ENCODE measurements at regions not wholly inside any gene's neighbourhood (a gene's known extent, or its start where the extent isn't known, plus 50 kb on each side); places are given as distances from the start of the nearest gene placed in this dataset.
"Not testable (repeated sequence)": the region's sequence is repeated elsewhere in the genome, so short reads cannot be mapped to it uniquely, and the experiment has no call there.

DNA sequence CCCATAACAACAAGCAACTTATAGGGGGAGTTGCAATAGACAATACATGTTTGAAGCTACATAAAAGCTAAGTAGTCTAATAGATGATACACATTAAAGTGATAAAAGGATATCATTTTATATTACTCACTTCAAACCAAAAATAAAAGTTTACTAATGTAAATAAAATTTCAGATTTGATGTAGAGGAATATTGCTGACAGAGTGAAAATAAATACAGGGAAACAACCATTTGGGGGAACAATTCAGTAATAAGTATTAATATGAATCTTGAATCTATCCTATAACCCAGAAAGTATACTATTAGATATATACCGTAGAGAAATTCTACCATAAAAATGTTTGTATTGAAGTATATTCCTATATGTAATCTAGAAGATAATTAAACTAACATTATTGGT, 1248.9 kb upstream of the EPHA6 start:
- no peak for DNase-seq

DNA sequence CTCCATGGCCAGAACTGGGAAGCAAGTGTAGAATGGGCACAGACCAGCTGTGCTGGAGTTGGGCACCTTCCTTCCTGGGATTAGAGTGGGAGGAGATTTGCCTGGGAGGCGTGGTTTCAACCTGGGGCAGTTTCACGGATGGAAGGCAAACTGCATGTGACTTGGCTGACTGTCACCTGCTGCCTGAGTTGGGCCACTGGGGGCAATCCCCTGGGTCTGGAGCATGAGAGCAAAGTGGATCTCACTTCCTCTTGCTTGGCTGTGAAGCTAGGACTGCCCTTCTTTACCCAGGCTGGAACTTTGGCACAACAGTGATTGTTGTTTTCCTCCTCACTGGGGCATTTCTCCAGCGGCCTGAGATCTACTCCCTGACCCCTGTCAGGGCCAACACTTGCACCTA, 1247.0 kb upstream of the EPHA6 start:
- DNase-seq = no peak

DNA sequence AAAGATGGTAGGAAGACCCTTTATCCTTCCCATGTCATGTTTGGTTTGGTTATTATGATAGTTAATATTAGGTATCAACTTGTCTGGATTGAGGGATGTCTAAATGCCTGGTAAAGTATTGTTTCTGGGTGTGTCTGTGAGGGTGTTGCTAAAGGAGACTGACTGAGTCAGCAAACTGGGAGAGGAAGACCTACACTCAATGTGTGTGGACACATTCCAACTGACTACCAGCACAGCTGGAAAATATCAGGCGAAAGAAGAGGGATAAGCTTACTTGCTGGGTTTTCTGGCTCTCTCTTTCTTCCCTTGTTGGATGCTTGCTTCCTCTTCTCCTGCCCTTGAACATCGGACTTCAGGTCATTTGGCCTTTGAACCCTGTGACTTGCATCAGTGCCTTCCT, 1227.6 kb upstream of the EPHA6 start:
- DNase-seq = no peak

DNA sequence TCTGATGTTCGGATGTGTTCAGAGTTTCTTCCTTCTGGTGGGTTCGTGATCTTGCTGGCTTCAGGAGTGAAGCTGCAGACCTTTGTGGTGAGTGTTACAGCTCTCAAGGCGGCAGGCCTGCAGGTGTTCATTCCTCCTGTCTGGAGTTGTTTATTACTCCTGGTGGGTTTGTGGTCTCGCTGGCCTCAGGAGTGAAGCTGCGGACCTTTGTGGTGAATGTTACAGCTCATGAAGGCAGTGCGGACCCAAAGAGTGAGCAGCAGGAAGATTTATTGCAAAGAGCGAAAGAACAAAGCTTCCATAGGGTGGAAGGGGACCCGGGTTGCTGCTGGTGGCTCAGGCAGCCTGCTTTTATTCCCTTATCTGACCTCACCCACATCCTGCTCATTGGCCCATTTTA, 1226.8 kb upstream of the EPHA6 start:
- DNase-seq = not testable (repeated sequence)

DNA sequence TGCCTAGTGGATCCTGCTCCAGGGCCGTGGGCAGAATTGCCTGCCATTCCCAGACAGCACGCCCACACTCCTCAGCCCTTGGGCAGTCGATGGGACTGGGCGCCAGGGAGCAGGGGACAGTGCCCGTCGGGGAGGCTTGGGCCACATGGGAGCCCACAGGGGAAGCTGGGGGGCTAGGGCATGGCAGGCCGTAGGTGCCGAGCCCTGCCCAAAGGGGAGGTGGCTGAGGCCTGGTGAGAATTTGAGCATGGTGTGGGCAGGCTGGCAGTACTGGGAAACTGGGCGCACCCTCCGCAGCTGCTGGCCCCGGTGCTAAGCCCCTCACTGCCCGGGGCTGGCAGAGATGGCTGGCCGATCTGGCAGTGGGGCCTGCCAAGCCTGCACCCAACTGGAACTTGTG, 1225.9 kb upstream of the EPHA6 start:
- no peak for DNase-seq

DNA sequence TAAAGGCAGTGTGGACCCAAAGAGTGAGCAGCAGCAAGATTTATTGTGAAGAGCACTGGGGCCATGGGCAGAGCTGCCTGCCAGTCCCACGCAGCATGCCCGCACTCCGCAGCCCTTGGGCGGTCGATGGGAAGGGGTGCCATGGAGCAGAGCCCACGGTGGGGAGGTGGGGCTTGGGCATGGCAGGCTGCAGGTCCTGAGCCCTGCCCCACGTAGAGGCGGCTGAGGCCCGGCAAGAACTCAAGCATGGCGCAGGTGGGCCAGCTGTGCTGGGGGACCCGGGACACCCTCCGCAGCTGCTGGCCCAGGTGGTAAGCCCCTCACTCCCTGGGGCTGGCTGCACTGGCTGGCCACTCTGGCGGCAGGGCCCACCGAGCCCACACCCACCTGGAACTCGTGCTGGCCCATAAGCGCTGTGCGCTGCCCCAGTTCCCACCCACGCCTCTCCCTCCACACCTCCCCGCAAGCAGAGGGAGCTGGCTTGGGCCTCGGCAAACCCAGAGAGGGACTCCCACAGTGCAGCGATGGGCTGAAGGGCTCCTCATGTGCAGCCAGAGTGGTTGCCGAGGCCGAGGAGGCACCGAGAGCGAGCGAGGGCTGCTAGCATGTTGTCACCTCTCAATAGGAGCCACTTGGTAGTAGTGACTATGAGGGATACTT, 1218.8 kb upstream of the EPHA6 start:
- no peak for DNase-seq

DNA sequence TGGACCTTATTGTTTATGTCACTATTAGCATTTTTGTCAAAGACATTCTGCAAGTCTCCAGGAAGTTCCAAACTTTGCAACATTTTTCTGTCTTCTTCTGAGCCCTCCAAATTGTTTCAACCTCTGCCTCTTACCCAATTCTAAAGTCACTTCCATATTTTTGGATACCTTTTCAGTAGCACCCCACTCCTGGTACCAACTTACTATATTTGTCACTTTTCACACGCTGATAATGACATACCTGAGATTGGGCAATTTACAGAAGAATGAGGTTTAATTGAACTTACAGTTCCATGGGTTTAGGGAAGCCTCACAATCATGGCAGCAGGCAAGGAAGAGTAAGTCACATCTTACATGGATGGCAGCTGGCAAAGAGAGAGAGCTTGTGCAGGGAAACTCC, 1206.5 kb upstream of the EPHA6 start:
- no peak for DNase-seq

DNA sequence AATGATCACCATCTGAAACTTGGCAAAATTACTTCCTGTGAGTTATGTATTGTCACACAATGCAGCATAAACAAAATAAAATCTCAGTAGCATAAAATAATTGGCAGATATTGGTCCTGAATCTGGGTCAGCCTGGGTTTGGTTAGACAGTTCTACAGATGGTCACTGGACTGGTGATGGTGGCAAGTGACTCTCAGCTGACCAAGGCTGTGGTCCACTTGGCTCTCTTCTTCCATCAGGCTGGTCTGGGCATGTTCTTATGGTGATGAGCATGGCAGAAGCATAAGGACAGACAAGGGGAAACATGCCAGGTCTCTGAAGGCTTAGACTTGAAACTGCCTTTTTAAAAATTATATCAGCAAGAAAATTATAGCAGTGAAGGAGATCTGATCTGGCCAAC, 1205.0 kb upstream of the EPHA6 start:
- DNase-seq = no peak

DNA sequence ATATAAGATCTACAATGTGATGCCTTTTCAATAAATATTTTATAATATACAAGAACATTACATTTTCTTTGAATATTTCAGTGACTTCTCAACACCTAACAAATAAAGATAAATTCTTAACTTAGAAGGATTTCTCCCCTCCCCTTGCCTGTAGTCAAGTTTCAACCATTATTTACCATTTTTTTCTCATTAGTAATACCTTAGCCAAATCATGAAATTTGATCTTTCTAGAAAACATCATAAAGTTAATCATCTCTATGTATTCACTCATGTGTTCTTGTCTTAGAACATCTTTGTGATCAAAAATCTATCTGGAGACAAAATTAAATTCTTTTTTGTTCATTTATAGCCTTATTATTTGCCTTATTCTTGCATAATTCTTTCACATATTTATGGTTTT, 1201.8 kb upstream of the EPHA6 start:
- no peak for DNase-seq

DNA sequence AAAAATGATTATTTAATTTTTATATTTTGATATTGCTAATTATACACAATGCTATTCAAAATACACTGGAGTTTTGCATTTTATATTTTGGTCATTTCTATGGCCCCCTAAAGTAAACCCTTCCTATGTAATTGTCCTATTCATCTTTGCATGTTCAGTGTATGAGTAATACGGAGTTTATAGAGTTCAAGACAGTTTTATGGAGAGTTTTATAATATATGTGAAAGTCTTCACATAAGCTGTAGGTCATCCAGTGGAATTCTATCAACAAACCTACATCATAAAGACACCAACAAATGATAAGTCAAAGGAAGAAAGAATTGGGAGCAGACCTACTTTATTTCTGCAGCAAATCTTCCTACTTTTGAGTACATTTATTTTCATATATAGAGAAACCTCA, 1200.4 kb upstream of the EPHA6 start:
- DNase-seq = no peak

DNA sequence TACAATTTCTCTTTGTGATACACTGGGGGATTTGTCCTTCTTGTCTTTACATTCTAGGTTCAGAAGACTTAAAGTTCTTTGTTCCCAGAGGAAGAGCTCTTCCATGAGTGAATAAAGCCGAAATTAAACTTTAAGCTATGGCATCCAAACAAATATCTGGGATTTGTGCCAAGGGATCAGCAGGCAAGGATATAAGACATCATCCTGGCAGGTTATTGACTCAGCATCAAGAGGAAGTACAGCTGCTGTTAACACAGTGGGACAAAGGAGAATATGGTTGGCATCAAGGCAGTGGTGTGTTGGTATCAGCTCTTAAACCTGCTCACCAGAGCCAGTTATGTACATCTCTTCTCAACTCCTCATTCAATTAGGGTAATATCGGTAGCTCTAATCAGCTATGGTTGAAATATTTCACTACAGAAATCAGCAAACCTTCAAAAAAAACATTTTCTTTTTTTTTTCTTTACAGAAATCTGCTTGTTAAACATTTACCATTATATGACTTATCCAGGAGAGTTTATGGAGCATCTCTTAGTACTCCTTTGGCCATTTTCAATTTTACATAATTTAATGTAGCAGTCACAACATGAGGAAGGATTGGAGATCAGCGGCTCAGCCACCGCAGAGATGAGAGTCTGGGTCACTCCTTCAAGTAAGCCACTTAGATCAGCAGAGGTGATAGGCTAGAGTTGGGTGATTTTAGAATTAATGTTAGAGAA, 1198.6 kb upstream of the EPHA6 start:
- no peak for DNase-seq

DNA sequence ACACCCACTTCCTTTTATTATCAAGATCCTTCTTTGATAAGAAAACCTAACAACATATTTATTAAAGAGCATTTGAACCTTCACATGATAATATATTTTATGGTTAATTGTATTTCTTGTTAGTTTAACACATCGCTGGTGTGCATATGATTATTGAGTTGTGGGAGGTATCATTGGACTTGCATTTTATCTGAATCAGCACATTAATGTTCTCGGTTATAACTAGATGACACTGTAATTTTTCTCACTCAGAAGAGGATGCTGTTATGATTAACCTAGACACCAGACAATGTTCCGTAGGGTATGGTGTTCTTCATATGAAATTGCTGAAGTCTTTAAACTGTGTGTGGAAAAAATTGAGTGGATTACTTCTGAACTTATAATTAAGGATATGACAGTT, 1188.3 kb upstream of the EPHA6 start:
- DNase-seq = no peak

DNA sequence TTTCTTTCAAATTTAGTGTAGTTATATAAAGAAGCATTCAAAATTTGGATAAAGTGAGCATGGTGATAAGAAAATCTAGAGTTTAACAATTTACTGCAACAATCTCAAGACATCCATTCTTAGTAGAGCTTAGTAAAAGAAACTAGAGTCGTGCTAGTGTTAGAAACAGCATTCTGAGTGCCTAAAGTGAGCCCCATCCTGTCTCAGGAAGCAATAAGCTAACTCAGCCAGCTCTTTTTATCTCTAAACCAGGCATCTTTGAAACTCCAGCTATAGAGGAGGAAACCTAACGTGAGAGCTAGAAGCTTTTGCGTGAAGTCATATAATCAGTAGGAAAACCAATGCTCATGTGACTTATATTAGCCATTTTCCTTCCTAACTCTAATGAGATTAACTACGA, 1187.1 kb upstream of the EPHA6 start:
- no peak for DNase-seq

DNA sequence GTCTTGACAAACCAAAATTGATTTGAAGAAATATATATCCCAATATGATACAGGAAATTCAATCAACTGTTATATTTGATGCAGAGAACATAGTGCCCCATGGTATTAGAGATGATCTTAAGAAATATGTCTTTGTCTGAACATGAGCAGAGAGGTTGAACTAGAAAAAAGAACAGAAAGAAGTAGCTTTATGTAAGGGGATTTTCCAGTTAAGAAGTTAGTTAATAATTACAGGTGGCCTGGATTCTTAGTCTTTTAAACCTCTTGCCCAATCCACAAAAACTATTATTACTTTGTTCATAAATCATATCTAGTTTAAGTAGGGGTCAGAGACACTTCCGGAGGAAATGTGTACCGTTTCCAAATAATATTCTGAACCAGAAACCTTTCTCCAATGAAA, 1186.7 kb upstream of the EPHA6 start:
- DNase-seq = no peak

DNA sequence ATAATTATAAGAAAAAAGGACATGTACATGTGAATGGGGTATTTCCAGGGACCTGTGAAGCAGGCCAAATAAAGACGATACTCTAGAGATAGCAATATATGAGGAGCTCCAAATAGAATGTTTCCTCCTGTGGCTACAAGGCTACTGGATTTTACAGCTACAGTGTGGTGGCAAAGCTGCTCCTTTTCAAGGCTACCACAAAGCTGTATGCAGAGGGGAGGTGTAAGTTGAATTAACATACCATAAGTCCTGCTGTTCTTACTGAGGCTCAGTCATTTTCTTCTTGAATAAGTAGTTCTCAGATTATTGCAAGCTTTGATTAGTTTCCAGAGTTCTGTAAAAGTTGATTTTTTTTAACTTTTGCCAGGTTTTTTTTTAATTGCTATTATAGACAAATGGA, 1184.6 kb upstream of the EPHA6 start:
- no peak for DNase-seq

DNA sequence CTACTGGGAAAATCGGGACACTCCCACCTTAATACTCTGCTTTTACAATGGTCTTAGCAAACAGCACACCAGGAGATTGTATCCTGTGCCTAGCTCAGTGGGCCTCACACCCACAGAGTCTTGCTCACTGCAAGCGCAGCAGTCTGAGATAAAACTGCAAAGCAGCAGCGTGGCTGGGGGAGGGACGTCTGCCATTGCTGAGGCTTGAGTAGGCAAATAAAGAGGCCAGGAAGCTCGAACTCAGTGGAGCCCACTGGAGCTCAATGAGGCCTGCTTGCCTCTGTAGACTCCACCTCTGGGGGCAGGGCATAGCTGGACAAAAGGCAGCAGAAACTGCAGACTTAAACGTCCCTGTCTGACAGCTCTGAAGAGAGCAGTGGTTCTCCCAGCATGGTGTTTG, 1169.1 kb upstream of the EPHA6 start:
- DNase-seq = no peak

DNA sequence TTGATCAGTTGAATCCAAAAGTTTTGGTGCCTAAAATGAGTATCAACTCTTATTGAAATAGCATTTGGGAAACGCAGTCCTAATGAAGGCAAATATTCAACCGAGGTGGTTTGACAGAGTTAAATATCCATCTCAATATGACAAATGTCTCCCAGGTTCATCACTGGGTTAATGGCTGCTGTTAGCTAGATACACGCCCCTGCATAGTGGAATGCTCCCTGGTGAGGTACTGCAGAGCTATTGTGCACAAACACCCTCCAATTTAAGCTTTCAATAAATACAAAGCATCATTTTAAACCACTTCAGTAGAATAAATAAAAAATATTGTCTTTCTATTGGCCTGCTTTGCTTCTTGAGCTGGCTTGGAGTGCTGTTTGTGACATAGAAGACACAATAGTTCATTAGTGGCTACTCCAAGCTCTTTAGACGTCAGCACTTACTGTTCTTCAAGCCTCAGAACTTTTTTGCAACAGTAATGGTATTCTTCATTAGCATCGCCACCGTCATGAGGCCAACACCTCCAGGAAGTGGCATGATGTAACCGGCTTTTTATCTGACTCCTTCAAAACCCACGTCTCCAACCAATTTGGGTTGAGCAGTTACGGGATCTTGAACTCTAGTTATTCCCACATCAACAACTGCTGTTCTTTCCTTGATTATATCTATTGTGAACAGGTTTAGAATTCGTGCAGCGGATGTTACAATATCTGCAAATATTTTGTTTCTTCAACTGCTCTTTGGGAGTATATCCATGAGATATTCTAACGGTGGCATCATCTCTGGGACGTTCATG, 1159.6 kb upstream of the EPHA6 start:
- no peak for DNase-seq

DNA sequence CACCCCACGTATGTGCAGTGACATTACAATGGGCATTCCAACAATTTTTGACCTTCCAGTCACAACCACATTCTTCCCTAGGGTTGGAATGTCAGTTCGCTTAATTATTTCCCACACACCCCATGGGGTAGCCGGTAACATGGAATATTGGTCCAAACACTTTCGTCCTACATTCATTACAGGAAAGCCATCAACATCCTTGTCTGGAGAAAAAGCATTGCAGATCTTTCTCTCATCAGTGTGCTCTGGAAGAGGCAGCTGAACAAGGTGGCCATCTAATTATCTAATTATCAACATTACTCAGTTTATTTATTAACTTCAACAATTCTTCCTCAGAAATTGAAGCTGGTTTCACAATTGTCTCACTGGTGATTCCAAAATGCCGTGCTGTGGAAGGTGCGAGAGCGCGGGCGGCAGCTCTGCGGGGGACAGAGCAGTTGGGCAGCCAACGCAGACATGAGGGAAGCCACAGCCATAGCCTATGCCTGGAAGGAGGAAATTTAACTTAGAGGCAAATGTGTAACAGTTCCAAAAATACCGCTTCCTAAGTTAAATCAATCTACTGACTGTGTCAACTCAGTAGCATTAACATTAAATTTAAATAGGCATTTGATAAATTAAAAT, 1158.9 kb upstream of the EPHA6 start:
- no peak for DNase-seq

DNA sequence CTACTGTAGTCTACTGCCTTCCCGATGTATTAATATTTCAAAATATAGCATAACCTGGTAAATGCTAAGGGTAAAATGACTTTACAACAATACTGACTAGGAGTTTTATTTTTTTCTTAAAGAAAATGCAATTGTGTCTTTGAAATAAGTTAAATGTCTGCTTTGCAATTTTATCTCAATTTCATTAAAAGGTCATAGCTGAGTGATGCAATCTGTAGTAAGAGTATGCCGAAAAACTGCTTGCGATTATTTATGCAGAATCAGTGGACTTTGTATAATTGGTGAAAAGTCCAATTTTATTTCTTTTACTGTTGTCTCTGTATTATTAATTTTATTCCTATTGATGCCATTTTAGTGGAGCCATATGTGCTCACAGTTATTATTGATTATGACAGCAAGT, 1143.6 kb upstream of the EPHA6 start:
- DNase-seq = no peak

DNA sequence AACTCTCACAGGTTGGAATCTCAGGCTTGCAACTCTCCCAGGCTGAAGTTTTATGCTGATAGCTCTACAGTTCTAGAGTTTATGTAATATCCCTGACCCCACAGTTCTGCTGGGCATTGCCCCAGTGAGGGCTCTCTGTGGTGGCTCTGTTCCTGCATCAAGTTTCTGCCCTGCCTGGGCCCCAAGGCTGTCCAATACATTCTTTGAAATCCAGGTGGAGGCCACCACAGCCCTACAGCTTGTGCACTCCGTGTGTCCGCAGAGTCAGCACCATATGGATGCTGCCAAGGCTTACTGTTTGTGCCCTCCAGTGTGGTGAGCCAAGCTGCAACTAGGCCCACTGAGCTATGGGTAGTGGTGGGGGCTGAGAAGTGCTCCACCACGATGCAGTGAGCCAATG, 1141.2 kb upstream of the EPHA6 start:
- no peak for DNase-seq

DNA sequence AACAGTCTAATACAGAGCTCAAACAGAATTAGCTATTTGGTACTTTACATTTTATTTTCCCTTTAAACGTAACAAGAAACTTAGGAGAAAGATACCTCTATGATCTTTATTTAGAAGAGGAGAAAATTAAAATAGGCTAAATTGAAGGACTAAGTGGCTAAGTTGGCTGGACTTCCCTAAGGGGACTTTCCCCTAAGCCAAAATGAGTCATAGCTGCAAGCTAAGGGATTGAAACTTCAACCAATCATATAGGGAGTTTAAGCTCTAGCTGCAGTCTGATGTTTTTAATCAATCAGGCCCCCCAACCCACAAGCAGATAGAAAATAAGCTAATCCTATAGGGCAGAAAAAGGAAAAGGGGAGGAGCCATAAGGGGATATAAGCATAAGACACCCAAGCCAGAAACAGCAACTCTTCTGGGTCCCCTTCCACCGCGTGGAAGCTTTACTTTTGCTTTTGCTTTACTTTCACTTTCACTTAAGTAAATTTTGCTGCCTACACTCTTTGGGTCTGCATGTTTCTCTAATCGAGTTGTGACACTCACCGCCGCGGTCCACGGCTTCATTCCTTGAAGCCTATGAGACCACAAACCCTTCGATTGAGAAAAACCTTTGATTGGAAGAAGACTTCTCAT, 1108.5 kb upstream of the EPHA6 start:
- DNase-seq = no peak

DNA sequence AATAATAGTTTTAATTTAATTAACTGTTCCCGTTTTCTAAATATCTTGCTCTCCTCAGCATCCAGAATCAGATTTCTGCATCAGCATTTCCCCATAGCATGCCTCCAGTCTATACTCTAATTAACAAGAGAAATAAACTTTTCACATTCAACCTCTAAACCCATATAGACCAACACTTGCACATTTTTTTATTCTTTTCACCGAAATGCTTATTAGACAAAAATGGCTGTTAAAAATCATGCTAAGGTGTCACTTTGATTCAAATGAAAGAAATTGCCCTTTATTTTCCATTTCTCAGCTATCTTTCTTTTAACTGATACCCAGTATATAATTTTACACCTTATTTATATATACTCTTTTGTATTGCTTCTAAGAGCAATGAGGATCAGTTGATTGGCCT, 1107.1 kb upstream of the EPHA6 start:
- no peak for DNase-seq

DNA sequence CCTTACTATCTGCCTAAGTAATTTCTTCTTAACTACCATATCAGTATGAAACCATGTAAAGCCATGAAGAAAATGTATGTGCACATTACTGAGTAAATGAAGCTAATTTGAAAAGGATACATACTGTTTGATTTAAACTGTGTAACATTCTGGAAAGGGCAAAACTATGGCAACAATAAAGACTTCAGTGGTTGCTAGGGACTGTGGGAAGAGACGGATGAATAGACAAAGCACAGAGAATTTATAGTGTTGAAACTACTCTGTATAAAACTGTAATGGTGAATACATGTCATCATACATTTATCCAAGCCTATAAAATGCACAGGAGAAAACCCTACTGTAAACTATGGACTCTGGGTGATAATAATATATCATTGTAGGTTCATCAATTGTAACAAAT, 1103.7 kb upstream of the EPHA6 start:
- no peak for DNase-seq
